ENCODE measurements at regions not wholly inside any gene's neighbourhood (a gene's known extent, or its start where the extent isn't known, plus 50 kb on each side); places are given as distances from the start of the nearest gene placed in this dataset.

DNA sequence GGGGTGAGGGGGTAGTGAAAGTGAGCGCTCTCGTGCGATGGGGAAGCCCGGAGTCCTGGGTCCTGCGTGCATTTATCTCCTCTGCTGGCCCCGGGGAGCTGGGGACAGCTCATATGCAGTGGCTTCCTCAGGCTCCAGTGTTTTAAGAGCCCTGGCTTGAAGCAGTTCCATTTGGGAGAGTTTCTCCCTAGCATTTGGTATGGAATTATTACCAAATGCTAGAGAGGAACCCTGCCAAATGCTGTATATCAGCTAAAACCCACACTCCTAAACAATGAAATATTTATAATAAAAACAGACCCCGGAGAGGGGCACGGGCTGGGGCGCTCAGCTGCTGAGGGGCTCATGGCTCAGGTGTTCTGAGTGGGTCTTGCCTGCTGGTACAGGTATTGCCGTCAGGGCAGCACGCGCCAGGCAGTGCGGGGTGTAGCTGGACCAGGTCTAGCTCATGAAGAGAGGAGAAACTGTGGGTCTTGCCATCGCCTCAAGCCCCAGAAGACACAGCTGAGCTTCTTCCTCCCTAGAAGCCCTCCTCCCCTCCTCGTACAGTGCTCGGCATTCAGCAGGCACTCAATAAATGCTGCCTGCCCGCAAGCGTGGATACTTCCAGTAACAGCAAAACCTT is 163.6 kb upstream of the ZNF536 start:
- TF ChIP-seq, protein P1, sequence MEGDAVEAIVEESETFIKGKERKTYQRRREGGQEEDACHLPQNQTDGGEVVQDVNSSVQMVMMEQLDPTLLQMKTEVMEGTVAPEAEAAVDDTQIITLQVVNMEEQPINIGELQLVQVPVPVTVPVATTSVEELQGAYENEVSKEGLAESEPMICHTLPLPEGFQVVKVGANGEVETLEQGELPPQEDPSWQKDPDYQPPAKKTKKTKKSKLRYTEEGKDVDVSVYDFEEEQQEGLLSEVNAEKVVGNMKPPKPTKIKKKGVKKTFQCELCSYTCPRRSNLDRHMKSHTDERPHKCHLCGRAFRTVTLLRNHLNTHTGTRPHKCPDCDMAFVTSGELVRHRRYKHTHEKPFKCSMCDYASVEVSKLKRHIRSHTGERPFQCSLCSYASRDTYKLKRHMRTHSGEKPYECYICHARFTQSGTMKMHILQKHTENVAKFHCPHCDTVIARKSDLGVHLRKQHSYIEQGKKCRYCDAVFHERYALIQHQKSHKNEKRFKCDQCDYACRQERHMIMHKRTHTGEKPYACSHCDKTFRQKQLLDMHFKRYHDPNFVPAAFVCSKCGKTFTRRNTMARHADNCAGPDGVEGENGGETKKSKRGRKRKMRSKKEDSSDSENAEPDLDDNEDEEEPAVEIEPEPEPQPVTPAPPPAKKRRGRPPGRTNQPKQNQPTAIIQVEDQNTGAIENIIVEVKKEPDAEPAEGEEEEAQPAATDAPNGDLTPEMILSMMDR (IDR thresholded peaks at IDR 0.05; ENCODE audit: unreplicated experiment) = no peak
- no peaks in the 10 kb centered on the region for H3K9me3 Mint-ChIP-seq (ENCODE audit: unreplicated experiment)
- H3K4me1 Mint-ChIP-seq (ENCODE audit: unreplicated experiment) = no peaks in the 10 kb centered on the region
- no peak for DNase-seq (ENCODE audit: low spot score)
- peaks cover 2% of the 10 kb centered on the region for H3K36me3 Mint-ChIP-seq (ENCODE audit: low read depth, unreplicated experiment)
- no peaks in the 10 kb centered on the region for H3K27me3 Mint-ChIP-seq (ENCODE audit: unreplicated experiment)
- no peak overlapping the region for H3K27ac Mint-ChIP-seq (ENCODE audit: unreplicated experiment)
- H3K4me3 Mint-ChIP-seq (ENCODE audit: unreplicated experiment) = no peak overlapping the region

DNA sequence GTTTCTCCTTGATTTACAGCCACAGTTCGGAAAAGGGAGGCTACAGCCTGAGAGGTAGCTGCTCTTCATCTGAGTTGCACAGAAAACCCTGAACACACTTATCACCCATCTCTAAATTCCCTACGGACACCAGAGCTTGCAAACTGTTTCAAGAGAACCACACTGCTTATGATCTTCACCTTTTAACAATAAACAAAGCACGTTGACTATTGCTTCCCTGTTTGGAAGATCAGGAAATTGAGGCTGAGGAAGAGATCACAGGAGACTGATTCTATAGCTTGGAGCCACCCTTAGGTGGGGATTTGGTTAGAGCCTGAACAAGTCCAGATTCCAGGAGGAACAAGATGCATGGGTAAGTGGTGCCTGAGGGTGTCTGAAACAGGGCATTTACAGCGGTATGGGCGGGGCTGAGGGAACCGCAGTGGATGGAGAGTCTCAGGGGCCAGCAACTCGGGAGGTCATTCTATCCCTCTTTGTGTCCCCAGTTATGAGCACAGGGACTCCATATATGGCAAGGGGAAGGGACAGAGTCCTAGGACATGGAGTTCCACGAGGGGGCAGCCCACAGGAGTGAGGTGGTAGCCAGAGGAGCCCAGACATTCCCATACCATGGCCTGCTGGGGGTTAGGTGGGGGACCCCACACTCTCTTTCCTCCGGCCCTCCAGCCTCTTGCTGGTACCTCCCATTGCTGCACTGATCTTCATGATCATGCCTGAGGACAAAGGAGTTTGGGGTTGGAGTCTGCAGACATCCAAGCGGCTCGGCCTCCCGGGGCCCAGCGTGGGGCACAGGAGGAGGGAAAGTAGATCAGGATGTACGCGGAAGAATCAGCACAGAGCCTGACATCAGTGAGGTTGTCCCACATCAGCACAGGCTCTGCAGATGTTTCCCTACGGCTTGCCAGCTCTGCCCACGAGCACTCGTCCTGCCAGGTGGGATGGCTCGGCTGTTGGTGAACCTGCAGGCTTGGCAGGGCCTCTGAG is 162.3 kb upstream of the ZNF536 start:
- Mint-ChIP-seq H3K4me3 (ENCODE audit: unreplicated experiment) (no peak overlapping the region), H3K36me3 (ENCODE audit: low read depth, unreplicated experiment) (peaks cover 2% of the 10 kb centered on the region), H3K27me3 (ENCODE audit: unreplicated experiment) (no peaks in the 10 kb centered on the region), H3K4me1 (ENCODE audit: unreplicated experiment) (no peaks in the 10 kb centered on the region), H3K9me3 (ENCODE audit: unreplicated experiment) (no peaks in the 10 kb centered on the region), H3K27ac (ENCODE audit: unreplicated experiment) (no peak overlapping the region)
- TF ChIP-seq, protein P1 (IDR thresholded peaks at IDR 0.05; ENCODE audit: unreplicated experiment) = no peak
- no peak for DNase-seq (ENCODE audit: low spot score)

DNA sequence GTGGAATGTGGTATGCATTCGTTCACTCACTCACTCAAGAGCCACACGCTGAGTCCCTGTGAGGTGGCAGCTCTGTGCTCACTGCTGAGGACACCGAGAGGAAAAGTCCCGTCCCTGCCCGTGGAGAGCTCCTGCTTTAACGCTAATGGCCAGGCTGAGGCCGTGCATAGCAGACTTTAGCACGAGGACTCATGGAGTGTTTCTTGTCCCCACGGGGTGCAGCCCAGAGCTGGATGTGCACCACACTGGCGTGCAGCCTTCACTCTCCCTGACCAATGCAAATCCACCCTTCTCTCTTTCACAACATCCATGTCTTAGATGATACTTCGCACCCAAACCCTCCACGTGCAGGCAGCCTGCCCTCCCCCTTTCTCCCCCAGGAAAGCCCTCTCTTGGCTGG is 159.6 kb upstream of the ZNF536 start:
- no peak overlapping the region for H3K4me3 Mint-ChIP-seq (ENCODE audit: unreplicated experiment)
- no peak for DNase-seq (ENCODE audit: low spot score)

DNA sequence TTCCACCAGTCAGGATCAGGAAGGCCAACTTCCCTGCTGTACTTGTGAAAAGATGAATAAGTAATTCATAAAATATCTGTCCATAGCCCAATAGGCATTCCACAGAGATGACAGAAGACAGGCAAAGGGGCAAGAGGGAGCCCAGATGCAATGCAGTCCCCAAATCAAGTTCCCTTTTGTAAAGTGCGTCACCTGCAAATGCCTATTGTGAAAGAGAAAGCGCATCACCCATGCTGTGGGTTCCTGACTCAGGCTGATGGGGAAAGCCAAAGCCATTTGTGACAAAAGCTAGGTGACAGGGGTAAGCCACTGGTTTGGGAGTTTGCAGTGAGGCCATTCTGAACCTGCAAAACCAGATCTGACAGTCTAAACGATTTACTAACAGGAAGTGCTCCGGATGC is 157.5 kb upstream of the ZNF536 start:
- Mint-ChIP-seq H3K36me3 (ENCODE audit: low read depth, unreplicated experiment) (no peaks in the 10 kb centered on the region), H3K4me1 (ENCODE audit: unreplicated experiment) (no peaks in the 10 kb centered on the region), H3K27ac (ENCODE audit: unreplicated experiment) (no peak overlapping the region), H3K27me3 (ENCODE audit: unreplicated experiment) (peaks cover 2% of the 10 kb centered on the region), H3K4me3 (ENCODE audit: unreplicated experiment) (no peak overlapping the region), H3K9me3 (ENCODE audit: unreplicated experiment) (no peaks in the 10 kb centered on the region)
- TF ChIP-seq, protein P1 (IDR thresholded peaks at IDR 0.05; ENCODE audit: unreplicated experiment) = no peak
- no peak for DNase-seq (ENCODE audit: low spot score)

More for the DNA sequence above, 159.6 kb upstream of the ZNF536 start:
- Mint-ChIP-seq H3K27ac (ENCODE audit: unreplicated experiment) (no peak overlapping the region), H3K4me1 (ENCODE audit: unreplicated experiment) (no peaks in the 10 kb centered on the region), H3K9me3 (ENCODE audit: unreplicated experiment) (no peaks in the 10 kb centered on the region), H3K27me3 (ENCODE audit: unreplicated experiment) (no peaks in the 10 kb centered on the region), H3K36me3 (ENCODE audit: low read depth, unreplicated experiment) (no peaks in the 10 kb centered on the region)
- TF ChIP-seq, protein P1 (IDR thresholded peaks at IDR 0.05; ENCODE audit: unreplicated experiment) = no peak

DNA sequence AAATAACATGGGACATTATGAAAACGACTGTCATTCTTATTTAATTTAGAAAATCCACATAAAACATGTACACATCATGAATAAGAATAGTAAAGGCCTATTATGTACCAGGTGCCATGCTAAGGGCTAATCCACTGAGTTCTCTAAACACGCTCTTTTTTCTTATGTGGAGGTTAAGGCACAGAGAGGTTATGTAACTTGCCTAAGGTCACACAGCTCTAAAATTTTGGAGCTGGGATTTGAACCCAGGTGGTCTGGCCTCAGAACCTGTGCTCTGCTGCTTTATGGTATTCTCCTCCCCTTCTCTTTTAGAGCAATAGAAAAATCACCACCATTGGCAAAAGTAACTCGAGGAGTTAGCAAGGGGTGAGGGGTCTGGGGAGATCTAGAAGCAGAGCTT is 156.9 kb upstream of the ZNF536 start:
- no peak for DNase-seq (ENCODE audit: low spot score)
- H3K4me3 Mint-ChIP-seq (ENCODE audit: unreplicated experiment) = no peak overlapping the region
- no peaks in the 10 kb centered on the region for H3K36me3 Mint-ChIP-seq (ENCODE audit: low read depth, unreplicated experiment)
- TF ChIP-seq, protein P1 (IDR thresholded peaks at IDR 0.05; ENCODE audit: unreplicated experiment) = no peak
- no peaks in the 10 kb centered on the region for H3K4me1 Mint-ChIP-seq (ENCODE audit: unreplicated experiment)
- H3K27me3 Mint-ChIP-seq (ENCODE audit: unreplicated experiment) = peaks cover 2% of the 10 kb centered on the region
- no peak overlapping the region for H3K27ac Mint-ChIP-seq (ENCODE audit: unreplicated experiment)
- H3K9me3 Mint-ChIP-seq (ENCODE audit: unreplicated experiment) = no peaks in the 10 kb centered on the region
